Right atrium auricular region (tissue), 2 donors: ENCODE measurements at regions not wholly inside any gene's neighbourhood (a gene's known extent, or its start where the extent isn't known, plus 50 kb on each side); places are given as distances from the start of the nearest gene placed in this dataset.

Source experiments
- DNase-seq: peaks from one replicate; pipeline ENCODE4 v3.0.0-alpha.2; 2019; ENCODE audit warnings: low spot score
- H3K27ac ChIP-seq, 2 donors: fragments of 200-600 bp; sonication (generic); 1 replicate in 1 of 2; 2 replicates in 1 of 2; pipeline ENCODE4 v1.5.1; 2016 to 2019
- H3K27me3 ChIP-seq, 2 donors: fragments of 200-600 bp; sonication (generic); one replicate each; pipeline versions ENCODE4 v1.5.1 to v1.6.0; 2017 to 2019
- H3K36me3 ChIP-seq: fragments of 200-600 bp; sonication (generic); one replicate; pipeline ENCODE4 v1.5.1; 2016
- H3K4me1 ChIP-seq, 2 donors: fragments of 200-600 bp; sonication (generic); one replicate each; pipeline versions ENCODE4 v1.5.1 to v1.6.0; 2017 to 2019
- H3K4me3 ChIP-seq, 2 donors: fragments of 200-600 bp; sonication (generic); 1 replicate in 1 of 2; 2 replicates in 1 of 2; pipeline ENCODE4 v1.5.1; 2017 to 2019; ENCODE audit warnings: mild to moderate bottlenecking in 1 of 2, moderate library complexity in 1 of 2
- H3K9me3 ChIP-seq, 2 donors: fragments of 200-600 bp; sonication (generic); one replicate each; pipeline ENCODE4 v1.5.1; 2019
- CTCF ChIP-seq, 2 donors: fragments of 200-600 bp; sonication (generic); IDR thresholded peaks; one replicate each; pipeline ENCODE4 v1.5.1; 2019; ENCODE audit warnings: antibody characterized with exemption in 2 of 2

GRCh38 chr2:226643946-226644282, 155.7 kb downstream of the IRS1 start:
- peak overlapping the region; percentile 47 to 68 for H3K27ac ChIP-seq
- no peak for DNase-seq
- no peak for TF ChIP-seq CTCF (IDR thresholded peaks at IDR 0.05)
- no peaks in the 10 kb centered on the region for H3K36me3 ChIP-seq
- peaks cover 0 to 24% of the 10 kb centered on the region in 2 donors for H3K4me1 ChIP-seq
- H3K4me3 ChIP-seq = no peak overlapping the region
- no peaks in the 10 kb centered on the region for H3K27me3 ChIP-seq
- H3K9me3 ChIP-seq = peaks cover 0 to 14% of the 10 kb centered on the region in 2 donors

GRCh38 chr2:226643030-226643945, 156.3 kb downstream of the IRS1 start:
- no peak overlapping the region for H3K4me3 ChIP-seq
- H3K27ac ChIP-seq = peak overlapping the region; percentile 47 to 68
- TF ChIP-seq CTCF (IDR thresholded peaks at IDR 0.05) = no peak
- no peaks in the 10 kb centered on the region for H3K36me3 ChIP-seq
- DNase-seq = no peak
- H3K27me3 ChIP-seq = no peaks in the 10 kb centered on the region
- H3K9me3 ChIP-seq = peaks cover 0 to 13% of the 10 kb centered on the region in 2 donors
- peaks cover 0 to 24% of the 10 kb centered on the region in 2 donors for H3K4me1 ChIP-seq

- no peak for DNase-seq
- Histone ChIP-seq H3K27ac (no peak overlapping the region), H3K4me3 (no peak overlapping the region), H3K9me3 (peaks cover 0 to 13% of the 10 kb centered on the region in 2 donors), H3K4me1 (peaks cover 0 to 24% of the 10 kb centered on the region in 2 donors), H3K27me3 (no peaks in the 10 kb centered on the region), H3K36me3 (no peaks in the 10 kb centered on the region)
- TF ChIP-seq CTCF (IDR thresholded peaks at IDR 0.05) = no peak
Measured at GRCh38 chr2:226641008-226641407, 158.6 kb downstream of the IRS1 start.

GRCh38 chr2:226640501-226640900, 159.1 kb downstream of the IRS1 start:
- no peaks in the 10 kb centered on the region for H3K36me3 ChIP-seq
- no peak overlapping the region for H3K27ac ChIP-seq
- peaks cover 0 to 24% of the 10 kb centered on the region in 2 donors for H3K4me1 ChIP-seq
- H3K9me3 ChIP-seq = peaks cover 0 to 13% of the 10 kb centered on the region in 2 donors
- no peaks in the 10 kb centered on the region for H3K27me3 ChIP-seq
- DNase-seq = no peak
- no peak for TF ChIP-seq CTCF (IDR thresholded peaks at IDR 0.05)
- no peak overlapping the region for H3K4me3 ChIP-seq

GRCh38 chr2:226639550-226639949, 160.1 kb downstream of the IRS1 start:
- Histone ChIP-seq H3K4me3 (no peak overlapping the region), H3K36me3 (no peaks in the 10 kb centered on the region), H3K27me3 (no peaks in the 10 kb centered on the region), H3K27ac (no peak overlapping the region), H3K9me3 (peaks cover 0 to 13% of the 10 kb centered on the region in 2 donors), H3K4me1 (peaks cover 0 to 17% of the 10 kb centered on the region in 2 donors)
- no peak for DNase-seq
- no peak for TF ChIP-seq CTCF (IDR thresholded peaks at IDR 0.05)
